ENCODE measurements at regions not wholly inside any gene's neighbourhood (a gene's known extent, or its start where the extent isn't known, plus 50 kb on each side); places are given as distances from the start of the nearest gene placed in this dataset.

- Mint-ChIP-seq H3K27me3 (peaks cover 4% of the 10 kb centered on the region), H3K4me3 (no peak overlapping the region), H3K4me1 (no peaks in the 10 kb centered on the region), H3K9me3 (no peaks in the 10 kb centered on the region), H3K27ac (no peak overlapping the region), H3K36me3 (peaks cover 2% of the 10 kb centered on the region)
Measured at GRCh38 chr11:134907636-134908035, 495.6 kb upstream of the B3GAT1 start.

GRCh38 chr11:134906356-134906955 is 494.4 kb upstream of the B3GAT1 start:
- H3K4me3 Mint-ChIP-seq: no peak overlapping the region
- H3K4me1 Mint-ChIP-seq: no peaks in the 10 kb centered on the region
- no peaks in the 10 kb centered on the region for H3K9me3 Mint-ChIP-seq
- peaks cover 4% of the 10 kb centered on the region for H3K27me3 Mint-ChIP-seq
- H3K36me3 Mint-ChIP-seq: peaks cover 2% of the 10 kb centered on the region
- no peak overlapping the region for H3K27ac Mint-ChIP-seq

- Mint-ChIP-seq H3K27me3 (peaks cover 4% of the 10 kb centered on the region), H3K4me3 (no peak overlapping the region), H3K27ac (no peak overlapping the region)
Measured at GRCh38 chr11:134905928-134906327, 493.9 kb upstream of the B3GAT1 start.

GRCh38 chr11:134905517-134905916 is 493.5 kb upstream of the B3GAT1 start:
- Mint-ChIP-seq H3K9me3 (no peaks in the 10 kb centered on the region), H3K27ac (no peak overlapping the region), H3K27me3 (peaks cover 4% of the 10 kb centered on the region), H3K4me1 (no peaks in the 10 kb centered on the region), H3K36me3 (peaks cover 2% of the 10 kb centered on the region), H3K4me3 (no peak overlapping the region)

More at GRCh38 chr11:134905928-134906327, 493.9 kb upstream of the B3GAT1 start:
- Mint-ChIP-seq H3K9me3 (no peaks in the 10 kb centered on the region), H3K4me1 (no peaks in the 10 kb centered on the region), H3K36me3 (peaks cover 2% of the 10 kb centered on the region)

GRCh38 chr11:134904103-134904790 is 492.2 kb upstream of the B3GAT1 start:
- Mint-ChIP-seq H3K36me3 (peaks cover 2% of the 10 kb centered on the region), H3K4me1 (no peaks in the 10 kb centered on the region), H3K27me3 (peaks cover 2% of the 10 kb centered on the region), H3K4me3 (no peak overlapping the region), H3K9me3 (no peaks in the 10 kb centered on the region), H3K27ac (no peak overlapping the region)

- no peak overlapping the region for H3K4me3 Mint-ChIP-seq
- no peaks in the 10 kb centered on the region for H3K4me1 Mint-ChIP-seq
- H3K9me3 Mint-ChIP-seq: no peaks in the 10 kb centered on the region
- no peak overlapping the region for H3K27ac Mint-ChIP-seq
- no peaks in the 10 kb centered on the region for H3K27me3 Mint-ChIP-seq
- peaks cover 2% of the 10 kb centered on the region for H3K36me3 Mint-ChIP-seq
Measured at GRCh38 chr11:134901955-134902918, 490.2 kb upstream of the B3GAT1 start.

GRCh38 chr11:134901542-134901941 is 489.5 kb upstream of the B3GAT1 start:
- no peaks in the 10 kb centered on the region for H3K27me3 Mint-ChIP-seq
- H3K27ac Mint-ChIP-seq: no peak overlapping the region
- H3K36me3 Mint-ChIP-seq: peaks cover 2% of the 10 kb centered on the region
- no peaks in the 10 kb centered on the region for H3K9me3 Mint-ChIP-seq
- no peak overlapping the region for H3K4me3 Mint-ChIP-seq
- no peaks in the 10 kb centered on the region for H3K4me1 Mint-ChIP-seq

- H3K27me3 Mint-ChIP-seq: no peaks in the 10 kb centered on the region
- H3K4me1 Mint-ChIP-seq: no peaks in the 10 kb centered on the region
- peak overlapping the region in 1 of 4 donors; percentile 12 for H3K4me3 Mint-ChIP-seq
- H3K27ac Mint-ChIP-seq: no peak overlapping the region
- H3K36me3 Mint-ChIP-seq: no peaks in the 10 kb centered on the region
- peaks cover 5 to 9% (median 7%) of the 10 kb centered on the region in 3 donors for H3K9me3 Mint-ChIP-seq
Measured at GRCh38 chr11:134893810-134894685, 482.0 kb upstream of the B3GAT1 start.

GRCh38 chr11:134890446-134890845 is 478.4 kb upstream of the B3GAT1 start:
- peaks cover 6% of the 10 kb centered on the region for H3K27me3 Mint-ChIP-seq
- H3K9me3 Mint-ChIP-seq: peaks cover 7 to 10% (median 9%) of the 10 kb centered on the region in 3 donors
- H3K36me3 Mint-ChIP-seq: no peaks in the 10 kb centered on the region
- no peak overlapping the region for H3K4me3 Mint-ChIP-seq
- no peak overlapping the region for H3K27ac Mint-ChIP-seq
- peaks cover 0 to under 1% (median 0%) of the 10 kb centered on the region in 3 donors for H3K4me1 Mint-ChIP-seq

- Mint-ChIP-seq H3K27me3 (peaks cover 8% of the 10 kb centered on the region), H3K9me3 (peaks cover 7 to 10% (median 9%) of the 10 kb centered on the region in 3 donors), H3K4me3 (no peak overlapping the region)
Measured at GRCh38 chr11:134889832-134890231, 477.8 kb upstream of the B3GAT1 start.

GRCh38 chr11:134888821-134889220 is 476.8 kb upstream of the B3GAT1 start:
- Mint-ChIP-seq H3K9me3 (peaks cover 7 to 9% (median 8%) of the 10 kb centered on the region in 3 donors), H3K27ac (no peak overlapping the region), H3K27me3 (peaks cover 8% of the 10 kb centered on the region), H3K36me3 (no peaks in the 10 kb centered on the region), H3K4me3 (no peak overlapping the region), H3K4me1 (peaks cover 0 to 2% (median 0%) of the 10 kb centered on the region in 3 donors)

More at GRCh38 chr11:134889832-134890231, 477.8 kb upstream of the B3GAT1 start:
- H3K27ac Mint-ChIP-seq: no peak overlapping the region
- peaks cover 0 to 2% (median 0%) of the 10 kb centered on the region in 3 donors for H3K4me1 Mint-ChIP-seq
- H3K36me3 Mint-ChIP-seq: no peaks in the 10 kb centered on the region

- H3K9me3 Mint-ChIP-seq: peaks cover 7 to 9% (median 7%) of the 10 kb centered on the region in 3 donors
- no peak overlapping the region for H3K27ac Mint-ChIP-seq
- no peak overlapping the region for H3K4me3 Mint-ChIP-seq
- H3K27me3 Mint-ChIP-seq: peaks cover 14% of the 10 kb centered on the region
- H3K36me3 Mint-ChIP-seq: no peaks in the 10 kb centered on the region
- H3K4me1 Mint-ChIP-seq: peaks cover 0 to 2% (median 0%) of the 10 kb centered on the region in 3 donors
Measured at GRCh38 chr11:134887896-134888295, 475.9 kb upstream of the B3GAT1 start.

GRCh38 chr11:134883484-134883883 is 471.4 kb upstream of the B3GAT1 start:
- Mint-ChIP-seq H3K36me3 (no peaks in the 10 kb centered on the region), H3K4me3 (no peak overlapping the region), H3K27ac (no peak overlapping the region), H3K4me1 (peaks cover 0 to 2% (median 0%) of the 10 kb centered on the region in 3 donors), H3K9me3 (peaks cover 0 to 5% (median 0%) of the 10 kb centered on the region in 3 donors), H3K27me3 (peaks cover 18% of the 10 kb centered on the region)

GRCh38 chr11:134882671-134883297 is 470.7 kb upstream of the B3GAT1 start:
- H3K4me3 Mint-ChIP-seq: no peak overlapping the region

More at GRCh38 chr11:134882671-134883297, 470.7 kb upstream of the B3GAT1 start:
- Mint-ChIP-seq H3K27ac (no peak overlapping the region), H3K4me1 (peaks cover 0 to 2% (median 0%) of the 10 kb centered on the region in 3 donors), H3K36me3 (no peaks in the 10 kb centered on the region), H3K9me3 (peaks cover 0 to 5% (median 0%) of the 10 kb centered on the region in 3 donors), H3K27me3 (peaks cover 18% of the 10 kb centered on the region)

All from IgD-negative memory B cell (primary cell).